CD8-positive, alpha-beta memory T cell (primary cell): ENCODE measurements at regions not wholly inside any gene's neighbourhood (a gene's known extent, or its start where the extent isn't known, plus 50 kb on each side); places are given as distances from the start of the nearest gene placed in this dataset.
"Not testable (repeated sequence)": the region's sequence is repeated elsewhere in the genome, so short reads cannot be mapped to it uniquely, and the experiment has no call there.

Experiments used
- CTCF ChIA-PET: fragments of 350-600 bp; sonication (Branson Sonifier 250); formaldehyde crosslinking; loops from one replicate; lab custom pipeline; 2021; ENCODE audit warnings: antibody characterized with exemption; lab: Charles Lee
- POLR2A ChIA-PET: fragments of 350-600 bp; sonication (Branson Sonifier 250); formaldehyde crosslinking; loops from one replicate; lab custom pipeline; 2021; ENCODE audit warnings: antibody characterized with exemption; lab: Charles Lee
- DNase-seq, 5 donors: peaks; one replicate each; pipeline versions ENCODE4 v3.0.0 to v3.0.0-alpha.2; 2020 to 2022; ENCODE audit warnings: mixed read lengths in 1 of 5
- H3K27ac ChIP-seq: one replicate; pipeline ENCODE4 v1.7.0; 2013; ENCODE audit warnings: low read depth, mild to moderate bottlenecking, low read length, moderate library complexity
- H3K27me3 ChIP-seq: 2 replicates; pipeline ENCODE4 v1.7.0; 2013; ENCODE audit warnings: low read length, mild to moderate bottlenecking; ENCODE audit not compliant: insufficient read depth, poor library complexity, severe bottlenecking
- H3K36me3 ChIP-seq: 2 replicates; pipeline ENCODE4 v1.7.0; 2013; ENCODE audit warnings: mild to moderate bottlenecking, low read length, moderate library complexity; ENCODE audit not compliant: insufficient read depth
- H3K4me1 ChIP-seq: 2 replicates; pipeline ENCODE4 v1.7.0; 2013; ENCODE audit warnings: mild to moderate bottlenecking, low read length, moderate library complexity; ENCODE audit not compliant: insufficient read depth
- H3K4me3 ChIP-seq: 2 replicates; pipeline ENCODE4 v1.7.0; 2013; ENCODE audit warnings: mild to moderate bottlenecking, low read length
- H3K9me3 ChIP-seq: 2 replicates; pipeline ENCODE4 v1.7.0; 2013; ENCODE audit warnings: mild to moderate bottlenecking, low read length
- H3K27ac Mint-ChIP-seq, 8 donors: one replicate each; pipeline ENCODE4 v1.8.0; 2020 to 2021; ENCODE audit warnings: mixed read lengths in 8 of 8, mild to moderate bottlenecking in 6 of 8, inconsistent platforms in 3 of 8, moderate library complexity in 3 of 8
- H3K27me3 Mint-ChIP-seq, 2 donors: one replicate each; pipeline ENCODE4 v1.8.0; 2020 to 2021; ENCODE audit warnings: mixed read lengths in 2 of 2, mild to moderate bottlenecking in 1 of 2, moderate library complexity in 1 of 2
- H3K36me3 Mint-ChIP-seq, 3 donors: one replicate each; pipeline ENCODE4 v1.8.0; 2020 to 2021; ENCODE audit warnings: mixed read lengths in 3 of 3, inconsistent platforms in 1 of 3, mild to moderate bottlenecking in 1 of 3
- H3K4me1 Mint-ChIP-seq, 3 donors: one replicate each; pipeline ENCODE4 v1.8.0; 2020 to 2021; ENCODE audit warnings: mixed read lengths in 3 of 3, inconsistent platforms in 1 of 3, mild to moderate bottlenecking in 1 of 3
- H3K4me3 Mint-ChIP-seq, 7 donors: one replicate each; pipeline ENCODE4 v1.8.0; 2020 to 2021; ENCODE audit warnings: mixed read lengths in 7 of 7, mild to moderate bottlenecking in 6 of 7, moderate library complexity in 4 of 7, inconsistent platforms in 2 of 7
- H3K9me3 Mint-ChIP-seq, 5 donors: one replicate each; pipeline ENCODE4 v1.8.0; 2020 to 2022; ENCODE audit warnings: mixed read lengths in 5 of 5, mild to moderate bottlenecking in 3 of 5, moderate library complexity in 2 of 5, inconsistent platforms in 1 of 5

- Mint-ChIP-seq H3K4me3 (no peak overlapping the region), H3K4me1 (no peaks in the 10 kb centered on the region), H3K27ac (no peak overlapping the region), H3K9me3 (peaks cover 5 to 18% (median 14%) of the 10 kb centered on the region in 5 donors), H3K27me3 (no peaks in the 10 kb centered on the region), H3K36me3 (no peaks in the 10 kb centered on the region)
- no peak for DNase-seq
- no peak overlapping the region for H3K27ac ChIP-seq
- CTCF ChIA-PET = no interaction called here
- no peak overlapping the region for H3K4me3 ChIP-seq
- H3K27me3 ChIP-seq = no peaks in the 10 kb centered on the region
- no peaks in the 10 kb centered on the region for H3K4me1 ChIP-seq
- H3K9me3 ChIP-seq = no peaks in the 10 kb centered on the region
- H3K36me3 ChIP-seq = no peaks in the 10 kb centered on the region
- POLR2A ChIA-PET = no interaction called here
Measured at GRCh38 chr18:34510926-34511325, 199.2 kb upstream of the DTNA start.

GRCh38 chr18:34511435-34511834 is 198.7 kb upstream of the DTNA start:
- Mint-ChIP-seq H3K27me3 (no peaks in the 10 kb centered on the region), H3K9me3 (peaks cover 9 to 18% (median 17%) of the 10 kb centered on the region in 5 donors), H3K4me3 (no peak overlapping the region), H3K27ac (no peak overlapping the region), H3K36me3 (no peaks in the 10 kb centered on the region), H3K4me1 (no peaks in the 10 kb centered on the region)
- CTCF ChIA-PET = no interaction called here
- H3K36me3 ChIP-seq = no peaks in the 10 kb centered on the region
- H3K4me1 ChIP-seq = no peaks in the 10 kb centered on the region
- H3K9me3 ChIP-seq = no peaks in the 10 kb centered on the region
- no peak for DNase-seq
- POLR2A ChIA-PET = no interaction called here
- H3K27me3 ChIP-seq = no peaks in the 10 kb centered on the region
- no peak overlapping the region for H3K27ac ChIP-seq
- H3K4me3 ChIP-seq = no peak overlapping the region

- Histone ChIP-seq H3K9me3 (no peaks in the 10 kb centered on the region), H3K27ac (no peak overlapping the region), H3K4me1 (no peaks in the 10 kb centered on the region), H3K4me3 (no peak overlapping the region), H3K27me3 (no peaks in the 10 kb centered on the region), H3K36me3 (no peaks in the 10 kb centered on the region)
- ChIA-PET CTCF (no interaction called here), POLR2A (no interaction called here)
- no peak for DNase-seq
- no peak overlapping the region for H3K27ac Mint-ChIP-seq
- no peaks in the 10 kb centered on the region for H3K27me3 Mint-ChIP-seq
- no peaks in the 10 kb centered on the region for H3K36me3 Mint-ChIP-seq
- H3K4me1 Mint-ChIP-seq = no peaks in the 10 kb centered on the region
- H3K9me3 Mint-ChIP-seq = peaks cover 12 to 22% (median 20%) of the 10 kb centered on the region in 5 donors
- H3K4me3 Mint-ChIP-seq = no peak overlapping the region
Measured at GRCh38 chr18:34511879-34512278, 198.2 kb upstream of the DTNA start.

GRCh38 chr18:34514238-34514637 is 195.9 kb upstream of the DTNA start:
- Histone ChIP-seq H3K27ac (no peak overlapping the region), H3K9me3 (no peaks in the 10 kb centered on the region), H3K27me3 (no peaks in the 10 kb centered on the region), H3K36me3 (no peaks in the 10 kb centered on the region), H3K4me1 (no peaks in the 10 kb centered on the region), H3K4me3 (no peak overlapping the region)
- Mint-ChIP-seq H3K27ac (no peak overlapping the region), H3K4me3 (no peak overlapping the region), H3K4me1 (no peaks in the 10 kb centered on the region), H3K9me3 (peaks cover 9 to 28% (median 20%) of the 10 kb centered on the region in 5 donors), H3K36me3 (no peaks in the 10 kb centered on the region), H3K27me3 (no peaks in the 10 kb centered on the region)
- ChIA-PET POLR2A (no interaction called here), CTCF (no interaction called here)
- no peak for DNase-seq

GRCh38 chr18:34514957-34515356 is 195.1 kb upstream of the DTNA start:
- H3K36me3 Mint-ChIP-seq = no peaks in the 10 kb centered on the region
- H3K27ac Mint-ChIP-seq = no peak overlapping the region
- CTCF ChIA-PET = no interaction called here

GRCh38 chr18:34516355-34516754 is 193.7 kb upstream of the DTNA start:
- H3K36me3 ChIP-seq, H3K4me1 ChIP-seq, H3K27ac ChIP-seq, H3K27me3 ChIP-seq, H3K4me3 ChIP-seq, H3K27me3 Mint-ChIP-seq, CTCF ChIA-PET, POLR2A ChIA-PET, H3K9me3 ChIP-seq, DNase-seq, H3K27ac Mint-ChIP-seq, H3K4me1 Mint-ChIP-seq, H3K36me3 Mint-ChIP-seq, H3K4me3 Mint-ChIP-seq: not testable (repeated sequence)
- H3K9me3 Mint-ChIP-seq = peaks cover 9 to 26% (median 21%) of the 10 kb centered on the region in 5 donors

More at GRCh38 chr18:34514957-34515356, 195.1 kb upstream of the DTNA start:
- Histone ChIP-seq H3K27ac (no peak overlapping the region), H3K4me3 (no peak overlapping the region), H3K36me3 (no peaks in the 10 kb centered on the region), H3K4me1 (no peaks in the 10 kb centered on the region), H3K9me3 (no peaks in the 10 kb centered on the region), H3K27me3 (no peaks in the 10 kb centered on the region)
- Mint-ChIP-seq H3K27me3 (no peaks in the 10 kb centered on the region), H3K4me1 (no peaks in the 10 kb centered on the region), H3K9me3 (peaks cover 9 to 28% (median 19%) of the 10 kb centered on the region in 5 donors), H3K4me3 (no peak overlapping the region)
- no peak for DNase-seq
- POLR2A ChIA-PET = no interaction called here

GRCh38 chr18:34516996-34517395 is 193.1 kb upstream of the DTNA start:
- H3K4me1 ChIP-seq, POLR2A ChIA-PET, H3K27ac ChIP-seq, H3K36me3 Mint-ChIP-seq, CTCF ChIA-PET, H3K27me3 ChIP-seq, H3K4me1 Mint-ChIP-seq, H3K36me3 ChIP-seq, H3K27me3 Mint-ChIP-seq, H3K4me3 ChIP-seq, H3K4me3 Mint-ChIP-seq, H3K27ac Mint-ChIP-seq, H3K9me3 ChIP-seq, DNase-seq: not testable (repeated sequence)
- H3K9me3 Mint-ChIP-seq = peaks cover 9 to 29% (median 21%) of the 10 kb centered on the region in 5 donors

GRCh38 chr18:34521040-34521439 is 189.1 kb upstream of the DTNA start:
- Mint-ChIP-seq H3K27me3 (no peaks in the 10 kb centered on the region), H3K4me3 (no peak overlapping the region), H3K27ac (no peak overlapping the region), H3K36me3 (no peaks in the 10 kb centered on the region), H3K9me3 (peaks cover 5 to 18% (median 11%) of the 10 kb centered on the region in 5 donors), H3K4me1 (no peaks in the 10 kb centered on the region)
- POLR2A ChIA-PET = no interaction called here
- H3K4me3 ChIP-seq = no peak overlapping the region
- H3K9me3 ChIP-seq = no peaks in the 10 kb centered on the region
- CTCF ChIA-PET = no interaction called here
- H3K36me3 ChIP-seq = no peaks in the 10 kb centered on the region
- no peaks in the 10 kb centered on the region for H3K4me1 ChIP-seq
- H3K27ac ChIP-seq = no peak overlapping the region
- H3K27me3 ChIP-seq = no peaks in the 10 kb centered on the region
- no peak for DNase-seq

GRCh38 chr18:34522603-34523002 is 187.5 kb upstream of the DTNA start:
- ChIA-PET CTCF (no interaction called here), POLR2A (no interaction called here)
- no peaks in the 10 kb centered on the region for H3K27me3 ChIP-seq
- no peak overlapping the region for H3K4me3 Mint-ChIP-seq
- no peaks in the 10 kb centered on the region for H3K4me1 ChIP-seq
- H3K36me3 Mint-ChIP-seq = no peaks in the 10 kb centered on the region
- H3K27me3 Mint-ChIP-seq = no peaks in the 10 kb centered on the region
- H3K4me1 Mint-ChIP-seq = no peaks in the 10 kb centered on the region
- H3K27ac Mint-ChIP-seq = no peak overlapping the region
- no peaks in the 10 kb centered on the region for H3K9me3 ChIP-seq
- no peaks in the 10 kb centered on the region for H3K36me3 ChIP-seq
- H3K27ac ChIP-seq = no peak overlapping the region
- H3K9me3 Mint-ChIP-seq = peaks cover 2 to 13% (median 9%) of the 10 kb centered on the region in 5 donors
- no peak for DNase-seq
- no peak overlapping the region for H3K4me3 ChIP-seq
